ENCODE measurements at regions not wholly inside any gene's neighbourhood (a gene's known extent, or its start where the extent isn't known, plus 50 kb on each side); places are given as distances from the start of the nearest gene placed in this dataset.

GRCh38 chr6:135129136-135129856 is 51.8 kb upstream of the MYB start:
- TF ChIP-seq POLR2A (IDR thresholded peaks at IDR 0.05), result no peak
- TF ChIP-seq CTCF (IDR thresholded peaks at IDR 0.05), result no peak

Measured in transverse colon (tissue), 3 donors.